Natural killer cell (primary cell): ENCODE measurements at regions not wholly inside any gene's neighbourhood (a gene's known extent, or its start where the extent isn't known, plus 50 kb on each side); places are given as distances from the start of the nearest gene placed in this dataset.

ENCODE experiments used
- ATAC-seq, 3 donors: fragments of 150-1000 bp in 2 of 3; fragments of 200-7000 bp in 1 of 3; cut with Tn5 transposase; 1 replicate in 1 of 3; 2 replicates in 2 of 3; pipeline ENCODE4 v1.10.0; 2021; ENCODE audit warnings: mild to moderate bottlenecking in 2 of 3, moderate library complexity in 2 of 3
- DNase-seq, 2 donors: peaks; one replicate each; pipeline versions ENCODE4 v3.0.0 to v3.0.0-alpha.2; 2013 to 2021; ENCODE audit warnings: mixed read lengths in 1 of 2
- H3K27ac ChIP-seq: one replicate; pipeline ENCODE4 v1.5.1; 2013; ENCODE audit warnings: mild to moderate bottlenecking, low read length
- H3K27me3 ChIP-seq: one replicate; pipeline ENCODE4 v1.6.1; 2013; ENCODE audit warnings: low read length; ENCODE audit not compliant: control insufficient read depth, insufficient read depth
- H3K36me3 ChIP-seq: one replicate; pipeline ENCODE4 v1.6.1; 2013; ENCODE audit warnings: low read length; ENCODE audit not compliant: control insufficient read depth, insufficient read depth
- H3K4me1 ChIP-seq: one replicate; pipeline ENCODE4 v1.6.1; 2013; ENCODE audit warnings: low read length; ENCODE audit not compliant: control insufficient read depth, insufficient read depth
- H3K4me3 ChIP-seq: one replicate; pipeline ENCODE4 v1.5.1; 2013; ENCODE audit warnings: low read length
- H3K9me3 ChIP-seq: one replicate; pipeline ENCODE4 v1.6.1; 2013; ENCODE audit warnings: low read length; ENCODE audit not compliant: control insufficient read depth, insufficient read depth
- H3K27ac Mint-ChIP-seq, 2 donors: one replicate each; pipeline ENCODE4 v1.8.0; 2022; ENCODE audit warnings: mild to moderate bottlenecking in 2 of 2, mixed read lengths in 2 of 2, moderate library complexity in 1 of 2
- H3K27me3 Mint-ChIP-seq, 2 donors: one replicate each; pipeline ENCODE4 v1.8.0; 2022; ENCODE audit warnings: low read depth in 2 of 2, mixed read lengths in 2 of 2
- H3K36me3 Mint-ChIP-seq: one replicate; pipeline ENCODE4 v1.8.0; 2022; ENCODE audit warnings: mixed read lengths
- H3K4me1 Mint-ChIP-seq, 2 donors: one replicate each; pipeline ENCODE4 v1.8.0; 2022; ENCODE audit warnings: mixed read lengths in 2 of 2
- H3K4me3 Mint-ChIP-seq: one replicate; pipeline ENCODE4 v1.8.0; 2022; ENCODE audit warnings: mild to moderate bottlenecking, moderate library complexity, mixed read lengths
- H3K9me3 Mint-ChIP-seq, 2 donors: one replicate each; pipeline ENCODE4 v1.8.0; 2022; ENCODE audit warnings: mixed read lengths in 2 of 2
- CTCF ChIP-seq: fragments of 200-600 bp; IDR thresholded peaks from one replicate; pipeline ENCODE4 v1.8.0; 2022; ENCODE audit warnings: antibody characterized with exemption
- WGBS: methylation state at CpG from one replicate; pipeline ENCODE4 v1.1.7; 2013; ENCODE audit warnings: missing lambda C conversion rate; ENCODE audit not compliant: insufficient coverage; 5-methylcytosine and 5-hydroxymethylcytosine counted together
- intact Hi-C: fragments of 100-400 bp; cut with micrococcal nuclease; formaldehyde crosslinking; loops from one replicate; pipeline ENCODE4 v1.14.2; 2022

GRCh38 chrX:101986586-101986985 is 54.8 kb upstream of the ZMAT1 start:
- no peaks in the 10 kb centered on the region for H3K4me1 Mint-ChIP-seq
- Histone ChIP-seq H3K4me3 (no peak overlapping the region), H3K9me3 (no peaks in the 10 kb centered on the region), H3K36me3 (no peaks in the 10 kb centered on the region), H3K27ac (no peak overlapping the region), H3K27me3 (no peaks in the 10 kb centered on the region), H3K4me1 (no peaks in the 10 kb centered on the region)
- no peak overlapping the region for H3K27ac Mint-ChIP-seq
- no peak for TF ChIP-seq CTCF
- DNase-seq (no peak), ATAC-seq (no peak)
- intact Hi-C loops: no loop called here
- no peaks in the 10 kb centered on the region for H3K9me3 Mint-ChIP-seq
- no peaks in the 10 kb centered on the region for H3K36me3 Mint-ChIP-seq
- no peak overlapping the region for H3K4me3 Mint-ChIP-seq
- WGBS: 67% methylated on average over 1 of the region's 2 CpGs
- peaks cover 0 to 8% of the 10 kb centered on the region in 2 donors for H3K27me3 Mint-ChIP-seq
